Ovary (tissue), 7 donors: ENCODE measurements at regions not wholly inside any gene's neighbourhood (a gene's known extent, or its start where the extent isn't known, plus 50 kb on each side); places are given as distances from the start of the nearest gene placed in this dataset.

Source experiments
- DNase-seq, 5 donors: peaks; one replicate each; pipeline ENCODE4 v3.0.0-alpha.2; 2019 to 2020
- H3K27ac ChIP-seq, 2 donors: fragments of 200-600 bp; one replicate each; pipeline versions ENCODE4 v1.5.1 to v1.8.0; 2019 to 2022
- H3K27me3 ChIP-seq: fragments of 200-600 bp; one replicate; pipeline ENCODE4 v1.8.0; 2022
- H3K36me3 ChIP-seq: fragments of 200-600 bp; sonication (generic); one replicate; pipeline ENCODE4 v1.5.1; 2019
- H3K4me1 ChIP-seq: one replicate; pipeline ENCODE4 v1.8.1; 2013; ENCODE audit warnings: mild to moderate bottlenecking, moderate library complexity; ENCODE audit not compliant: insufficient read depth
- H3K4me3 ChIP-seq: fragments of 200-600 bp; sonication (generic); one replicate; pipeline ENCODE4 v1.5.1; 2017
- H3K9me3 ChIP-seq, 2 donors: fragments of 200-600 bp in 1 of 2; sonication (generic) in 1 of 2; one replicate each; pipeline versions ENCODE4 v1.5.1 to v1.8.1; 2013 to 2019; ENCODE audit warnings: mild to moderate bottlenecking in 1 of 2, moderate library complexity in 1 of 2
- EP300 ChIP-seq: sonication (generic); formaldehyde crosslinking; IDR thresholded peaks from one replicate; pipeline ENCODE4 v1.6.1; 2017; ENCODE audit warnings: antibody characterized with exemption
- POLR2A ChIP-seq: fragments of 450-650 bp; IDR thresholded peaks from one replicate; pipeline ENCODE4 v1.6.1; 2017; ENCODE audit warnings: antibody characterized with exemption, mild to moderate bottlenecking, moderate library complexity
- WGBS, 3 donors: extraction: QIAGEN DNeasy Blood & Tissue Kit in 1 of 3; methylation state at CpG; one replicate each; pipeline versions ENCODE4 v1.1.5 to v1.1.7; 2013 to 2017; 5-methylcytosine and 5-hydroxymethylcytosine counted together
- intact Hi-C, 4 donors: fragments of 100-400 bp; cut with DNase I; formaldehyde crosslinking; loops; one replicate each; pipeline versions ENCODE4 v1.11.0 to v1.15.1; 2022 to 2023
- TF ChIP-seq, protein P1 (sequence below), 3 donors: fragments of 450-650 bp in 2 of 3; fragments of 200-600 bp in 1 of 3; IDR thresholded peaks; one replicate each; pipeline versions ENCODE4 v1.5.1 to v1.8.0; 2016 to 2022; ENCODE audit warnings: antibody characterized with exemption in 3 of 3, mild to moderate bottlenecking in 1 of 3
- donor health status: DM: no; HTN: no; CAD: no; lungs with moderate emphysema.
- donor health status: DM: no; HTN: no; CAD: no.
- donor health status: Bipolar disorder and iron deficiency.
- donor health status: DM: no; HTN: no; CAD: no.
- donor health status: DM: yes; HTN: yes; CAD: no.

DNA sequence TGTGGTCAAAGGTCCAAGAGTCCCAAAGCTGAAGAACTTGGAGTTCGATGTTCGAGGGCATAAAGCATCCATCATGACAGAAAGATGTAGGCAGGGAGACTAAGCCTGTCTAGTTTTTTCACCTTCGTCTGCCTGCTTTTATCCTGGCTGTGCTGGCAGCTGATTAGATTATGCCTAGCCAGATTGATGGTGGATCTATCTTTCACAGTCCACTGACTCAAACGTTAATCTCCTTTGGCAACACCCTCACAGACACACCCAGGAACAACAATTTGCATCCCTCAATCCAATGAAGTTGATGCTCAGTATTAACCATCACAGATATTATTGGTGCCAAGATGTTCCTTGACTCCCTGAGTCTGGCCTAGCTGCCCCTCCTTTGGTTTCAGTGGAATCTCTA, 530.8 kb upstream of the CLINT1 start:
- 65 to 73% (median 71%) methylated on average over 4 of the region's 4 CpGs for WGBS, 3 donors
- Histone ChIP-seq H3K27me3 (no peaks in the 10 kb centered on the region), H3K36me3 (no peaks in the 10 kb centered on the region), H3K4me1 (no peaks in the 10 kb centered on the region), H3K9me3 (no peaks in the 10 kb centered on the region), H3K4me3 (no peak overlapping the region), H3K27ac (no peak overlapping the region)
- DNase-seq, result no peak
- TF ChIP-seq, protein P1, sequence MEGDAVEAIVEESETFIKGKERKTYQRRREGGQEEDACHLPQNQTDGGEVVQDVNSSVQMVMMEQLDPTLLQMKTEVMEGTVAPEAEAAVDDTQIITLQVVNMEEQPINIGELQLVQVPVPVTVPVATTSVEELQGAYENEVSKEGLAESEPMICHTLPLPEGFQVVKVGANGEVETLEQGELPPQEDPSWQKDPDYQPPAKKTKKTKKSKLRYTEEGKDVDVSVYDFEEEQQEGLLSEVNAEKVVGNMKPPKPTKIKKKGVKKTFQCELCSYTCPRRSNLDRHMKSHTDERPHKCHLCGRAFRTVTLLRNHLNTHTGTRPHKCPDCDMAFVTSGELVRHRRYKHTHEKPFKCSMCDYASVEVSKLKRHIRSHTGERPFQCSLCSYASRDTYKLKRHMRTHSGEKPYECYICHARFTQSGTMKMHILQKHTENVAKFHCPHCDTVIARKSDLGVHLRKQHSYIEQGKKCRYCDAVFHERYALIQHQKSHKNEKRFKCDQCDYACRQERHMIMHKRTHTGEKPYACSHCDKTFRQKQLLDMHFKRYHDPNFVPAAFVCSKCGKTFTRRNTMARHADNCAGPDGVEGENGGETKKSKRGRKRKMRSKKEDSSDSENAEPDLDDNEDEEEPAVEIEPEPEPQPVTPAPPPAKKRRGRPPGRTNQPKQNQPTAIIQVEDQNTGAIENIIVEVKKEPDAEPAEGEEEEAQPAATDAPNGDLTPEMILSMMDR (IDR thresholded peaks at IDR 0.05), result no peak
- no peak for TF ChIP-seq EP300
- TF ChIP-seq POLR2A, result no peak
- intact Hi-C loops, result no loop called here

DNA sequence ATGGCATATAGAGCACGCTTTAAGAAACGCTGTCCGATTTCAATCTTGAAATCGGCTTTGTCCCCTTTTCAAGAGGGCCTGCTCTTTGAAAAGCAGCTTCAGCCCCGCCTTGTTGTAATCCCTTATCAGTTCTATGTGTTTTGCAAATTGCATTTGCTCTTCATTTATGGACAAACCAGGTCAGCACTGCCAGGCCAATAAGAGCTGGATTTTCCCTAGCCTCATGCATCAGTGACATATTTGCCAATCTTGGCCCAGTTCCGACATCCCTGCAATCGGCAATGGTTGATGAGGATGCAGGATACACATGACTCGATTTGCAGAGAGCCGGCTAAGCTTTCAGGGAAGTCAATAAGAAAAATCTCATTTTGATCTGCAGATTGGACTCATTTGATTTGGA, 529.1 kb upstream of the CLINT1 start:
- WGBS, 3 donors, result 89 to 94% (median 92%) methylated on average over 9 of the region's 9 CpGs
- intact Hi-C loops, result no loop called here

DNA sequence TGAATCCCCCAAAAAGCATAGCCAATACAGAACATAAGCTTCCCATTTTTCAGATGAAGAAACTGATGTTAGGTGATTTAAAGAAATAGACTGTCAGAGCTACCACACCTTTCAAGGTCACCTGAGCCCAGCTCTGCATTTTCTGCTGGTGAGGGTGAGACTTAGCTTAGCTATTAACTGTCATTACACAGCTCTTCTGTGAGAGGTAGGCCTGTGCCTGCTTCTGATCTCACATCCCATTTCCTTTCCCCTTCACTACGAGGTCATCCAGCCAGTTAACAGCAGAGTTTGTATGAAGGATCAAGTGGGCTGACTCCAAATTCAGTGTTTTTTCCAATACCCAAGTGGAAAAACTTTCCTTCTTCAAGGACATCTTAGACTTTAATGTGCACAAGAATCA, 528.6 kb upstream of the CLINT1 start:
- H3K4me1 ChIP-seq, result no peaks in the 10 kb centered on the region
- no peaks in the 10 kb centered on the region for H3K36me3 ChIP-seq
- no peak overlapping the region for H3K27ac ChIP-seq
- no peaks in the 10 kb centered on the region for H3K9me3 ChIP-seq
- TF ChIP-seq EP300 (no peak), POLR2A (no peak)
- TF ChIP-seq, protein P1 (IDR thresholded peaks at IDR 0.05), result no peak
- 31 to 39% (median 35%) methylated on average over 1 of the region's 1 CpG for WGBS, 3 donors
- no peaks in the 10 kb centered on the region for H3K27me3 ChIP-seq
- intact Hi-C loops, result no loop called here
- DNase-seq, result no peak
- no peak overlapping the region for H3K4me3 ChIP-seq

More for the DNA sequence above, 529.1 kb upstream of the CLINT1 start:
- Histone ChIP-seq H3K27ac (no peak overlapping the region), H3K36me3 (no peaks in the 10 kb centered on the region), H3K4me1 (no peaks in the 10 kb centered on the region), H3K27me3 (no peaks in the 10 kb centered on the region), H3K4me3 (no peak overlapping the region), H3K9me3 (no peaks in the 10 kb centered on the region)
- TF ChIP-seq EP300 (no peak), POLR2A (no peak)
- TF ChIP-seq, protein P1 (IDR thresholded peaks at IDR 0.05), result no peak
- DNase-seq, result no peak

DNA sequence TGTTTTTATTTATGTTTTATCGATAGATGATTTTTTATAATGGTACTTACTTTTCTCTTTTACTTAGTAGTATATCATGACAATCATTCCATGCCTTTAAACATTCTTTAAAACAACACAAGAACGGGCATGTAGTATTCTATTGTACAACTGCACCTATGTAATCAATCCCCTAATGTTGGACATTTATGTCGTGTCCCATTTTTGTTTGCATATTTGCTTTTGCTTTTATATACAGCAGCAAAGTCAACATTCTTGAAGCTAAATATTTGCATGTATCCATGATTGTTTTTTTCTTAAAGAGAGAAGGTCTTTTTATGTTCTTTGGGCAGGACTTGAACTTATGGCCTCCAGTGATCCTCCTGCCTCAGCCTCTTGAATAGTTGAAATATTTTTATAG, 527.0 kb upstream of the CLINT1 start:
- no peak for DNase-seq
- TF ChIP-seq, protein P1 (IDR thresholded peaks at IDR 0.05), result no peak
- TF ChIP-seq POLR2A (no peak), EP300 (no peak)
- WGBS, 3 donors, result 89 to 96% (median 90%) methylated on average over 3 of the region's 3 CpGs
- no peaks in the 10 kb centered on the region for H3K9me3 ChIP-seq
- no peaks in the 10 kb centered on the region for H3K36me3 ChIP-seq
- H3K4me1 ChIP-seq, result no peaks in the 10 kb centered on the region
- H3K27me3 ChIP-seq, result no peaks in the 10 kb centered on the region
- intact Hi-C loops, result no loop called here
- no peak overlapping the region for H3K27ac ChIP-seq
- H3K4me3 ChIP-seq, result no peak overlapping the region
